ENCODE measurements at regions not wholly inside any gene's neighbourhood (a gene's known extent, or its start where the extent isn't known, plus 50 kb on each side); places are given as distances from the start of the nearest gene placed in this dataset.
"Not testable (repeated sequence)": the region's sequence is repeated elsewhere in the genome, so short reads cannot be mapped to it uniquely, and the experiment has no call there.

DNA sequence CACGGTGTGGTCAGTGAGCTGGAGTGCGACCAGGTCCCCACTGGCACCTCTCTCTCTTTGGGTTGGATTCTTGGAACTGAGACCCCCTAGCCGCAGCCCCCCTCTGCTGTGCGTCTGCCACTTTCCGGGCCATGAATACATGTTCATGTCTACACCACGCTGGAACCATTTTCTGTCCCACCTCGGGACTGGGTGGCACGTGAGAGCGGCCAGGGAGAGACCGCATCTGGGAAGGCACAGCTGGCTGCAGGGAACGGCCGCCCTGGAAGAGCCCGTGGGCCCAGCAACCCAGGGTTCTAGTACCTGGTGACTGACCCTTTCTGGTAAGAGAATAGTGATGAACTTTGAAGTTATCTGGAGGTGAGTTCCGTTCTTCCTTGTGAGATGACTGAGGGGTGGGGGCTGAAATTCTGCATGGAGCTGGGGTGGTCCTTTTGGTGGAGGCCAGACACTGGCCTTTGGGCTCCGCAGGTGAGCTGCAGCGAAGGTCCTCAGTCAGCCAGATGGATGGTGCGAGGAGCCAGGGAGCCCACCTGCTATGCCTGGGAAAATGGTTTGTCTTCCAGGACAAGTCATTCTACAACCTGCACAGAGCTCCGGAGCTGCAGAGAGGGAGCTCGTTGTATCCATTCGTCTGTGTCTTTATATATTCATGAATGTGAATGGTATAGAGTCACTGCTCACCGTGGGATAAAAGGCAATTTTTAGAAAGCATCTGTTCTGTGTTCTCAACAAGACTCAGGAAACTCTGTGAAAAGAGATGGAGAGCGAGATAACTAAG is 223.5 kb downstream of the NDUFA10 start:
- no peak for DNase-seq

DNA sequence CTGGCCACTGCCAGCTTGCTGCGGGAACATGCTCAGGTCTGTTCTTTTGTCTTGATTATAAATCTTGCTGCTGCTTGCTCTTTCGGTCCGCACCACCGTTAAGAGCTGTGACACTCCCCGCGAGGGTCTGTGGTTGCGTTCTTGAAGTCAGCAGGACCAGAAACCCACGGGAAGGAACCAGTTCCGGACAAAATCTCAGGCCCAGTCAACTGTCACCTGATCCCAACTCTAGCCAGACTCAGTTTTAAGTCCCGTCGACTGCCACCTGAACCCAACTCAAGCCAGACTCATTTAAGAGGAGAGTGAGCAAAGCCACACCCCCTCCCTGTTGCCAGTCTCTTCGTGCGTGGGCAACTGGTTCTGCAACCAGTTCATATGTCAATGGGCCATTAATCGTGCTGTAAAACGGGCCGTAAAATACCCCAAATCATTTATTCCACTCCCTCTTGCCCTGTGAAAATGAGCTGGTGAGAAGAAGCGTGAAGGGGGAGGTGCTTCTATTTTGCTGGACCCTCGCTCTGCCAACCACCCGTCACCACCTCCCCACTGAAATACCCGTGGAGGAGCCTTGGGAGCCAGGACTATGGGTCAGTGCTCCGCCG is 224.3 kb downstream of the NDUFA10 start:
- no peak for DNase-seq

DNA sequence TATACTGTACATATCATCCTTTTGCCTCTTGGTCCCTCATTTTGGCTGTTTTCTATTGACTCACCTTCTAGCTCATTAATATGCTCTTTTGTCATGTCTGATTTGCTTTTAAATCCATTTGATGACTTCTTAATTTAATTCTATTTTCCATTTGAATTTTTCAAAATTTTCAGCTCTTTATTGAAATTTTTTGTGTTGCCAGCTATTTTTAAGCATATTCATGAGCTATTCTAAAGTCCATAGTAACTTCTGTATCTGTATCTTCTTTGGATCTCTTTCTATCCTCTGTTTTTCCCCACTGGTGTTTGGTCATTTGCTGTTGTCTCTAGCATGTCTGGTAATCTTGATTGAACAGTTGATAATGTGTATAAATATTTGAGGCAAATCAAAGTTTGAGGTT is 227.8 kb downstream of the NDUFA10 start:
- no peak for DNase-seq

DNA sequence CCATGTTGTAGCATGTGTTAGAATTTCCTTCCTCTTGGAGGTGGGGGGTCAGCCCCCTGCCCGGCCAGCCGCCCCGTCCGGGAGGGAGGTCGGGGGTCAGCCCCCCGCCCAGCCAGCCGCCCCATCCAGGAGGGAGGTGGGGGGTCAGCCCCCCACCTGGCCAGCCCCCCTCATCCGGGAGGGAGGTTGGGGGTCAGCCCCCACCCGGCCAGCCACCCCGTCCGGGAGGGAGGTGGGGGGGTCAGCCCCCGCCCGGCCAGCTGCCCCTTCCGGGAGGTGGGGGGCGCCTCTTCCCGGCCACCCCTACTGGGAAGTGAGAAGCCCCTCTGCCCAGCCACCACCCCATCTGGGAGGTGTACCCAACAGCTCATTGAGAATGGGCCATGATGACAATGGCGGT is 229.4 kb downstream of the NDUFA10 start:
- DNase-seq, result not testable (repeated sequence)

DNA sequence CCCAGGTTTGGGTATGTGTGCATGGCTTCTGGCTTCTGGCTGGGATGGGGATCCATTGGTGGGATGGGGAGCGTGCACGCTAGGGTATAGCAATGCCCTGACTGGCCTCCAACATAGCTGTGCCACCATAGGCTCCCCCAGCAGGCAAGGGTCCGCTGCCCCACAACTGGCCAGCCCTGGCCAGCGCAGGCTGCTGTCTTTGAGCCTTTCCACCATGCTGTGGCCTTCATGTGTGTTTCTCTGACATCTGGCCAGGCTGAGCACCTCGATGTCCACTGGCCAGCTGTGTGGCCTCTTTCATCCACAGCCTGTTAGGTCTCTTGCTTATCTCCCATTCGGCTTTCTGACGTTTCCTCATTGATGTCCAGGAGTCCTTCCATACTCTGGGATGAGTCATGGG is 231.3 kb downstream of the NDUFA10 start:
- no peak for DNase-seq

DNA sequence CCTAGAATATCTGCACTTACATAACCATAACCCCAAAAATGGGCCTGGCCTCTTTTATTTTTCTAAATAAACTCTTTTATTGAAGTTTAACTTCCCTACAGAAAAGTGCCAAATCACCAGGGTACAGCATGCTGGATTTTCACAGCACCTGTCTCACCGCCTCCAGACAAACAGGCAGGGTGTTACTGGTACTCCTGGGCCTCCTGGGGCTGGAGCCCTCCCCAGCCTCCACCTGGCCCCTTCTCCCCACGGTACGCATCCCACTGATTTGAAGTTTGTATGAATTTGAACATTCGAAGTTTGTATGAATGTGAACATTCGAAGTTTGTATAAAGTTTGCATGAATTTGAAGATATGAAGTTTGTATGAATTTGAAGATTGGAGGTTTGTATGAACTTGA is 232.1 kb downstream of the NDUFA10 start:
- DNase-seq, result no peak

DNA sequence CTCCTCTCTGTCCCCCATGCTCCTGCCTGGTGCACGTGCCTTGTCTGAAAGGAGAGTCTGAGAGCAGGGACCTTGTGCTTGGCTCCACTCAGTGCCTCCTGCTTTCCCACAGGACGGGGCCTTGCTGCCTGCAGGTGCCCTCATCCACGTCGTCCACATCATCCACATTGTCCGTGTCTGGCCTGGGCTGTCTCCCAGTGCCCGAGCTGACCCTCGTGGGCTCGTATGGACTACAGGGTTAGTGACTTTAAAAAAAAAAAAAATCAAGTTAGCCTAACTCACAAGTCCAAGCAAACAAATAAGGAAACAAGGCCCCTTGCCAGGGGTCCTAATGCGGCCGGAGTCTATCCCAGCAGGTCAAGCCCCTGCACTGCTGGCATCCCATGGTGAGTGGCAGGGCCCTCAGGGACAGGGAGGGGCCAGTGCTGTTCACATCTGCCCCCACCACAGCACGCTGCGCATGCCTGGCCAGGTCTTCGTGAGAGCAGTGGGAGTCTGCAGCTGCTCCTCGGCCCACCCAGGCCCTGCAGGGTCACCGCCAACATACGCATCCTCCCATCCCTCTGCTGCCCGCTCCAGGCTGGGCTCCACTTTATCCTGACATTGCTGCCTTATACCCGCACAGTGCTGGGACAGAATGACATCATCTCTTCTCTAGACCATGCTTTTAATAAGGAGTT is 232.6 kb downstream of the NDUFA10 start:
- DNase-seq, result no peak

DNA sequence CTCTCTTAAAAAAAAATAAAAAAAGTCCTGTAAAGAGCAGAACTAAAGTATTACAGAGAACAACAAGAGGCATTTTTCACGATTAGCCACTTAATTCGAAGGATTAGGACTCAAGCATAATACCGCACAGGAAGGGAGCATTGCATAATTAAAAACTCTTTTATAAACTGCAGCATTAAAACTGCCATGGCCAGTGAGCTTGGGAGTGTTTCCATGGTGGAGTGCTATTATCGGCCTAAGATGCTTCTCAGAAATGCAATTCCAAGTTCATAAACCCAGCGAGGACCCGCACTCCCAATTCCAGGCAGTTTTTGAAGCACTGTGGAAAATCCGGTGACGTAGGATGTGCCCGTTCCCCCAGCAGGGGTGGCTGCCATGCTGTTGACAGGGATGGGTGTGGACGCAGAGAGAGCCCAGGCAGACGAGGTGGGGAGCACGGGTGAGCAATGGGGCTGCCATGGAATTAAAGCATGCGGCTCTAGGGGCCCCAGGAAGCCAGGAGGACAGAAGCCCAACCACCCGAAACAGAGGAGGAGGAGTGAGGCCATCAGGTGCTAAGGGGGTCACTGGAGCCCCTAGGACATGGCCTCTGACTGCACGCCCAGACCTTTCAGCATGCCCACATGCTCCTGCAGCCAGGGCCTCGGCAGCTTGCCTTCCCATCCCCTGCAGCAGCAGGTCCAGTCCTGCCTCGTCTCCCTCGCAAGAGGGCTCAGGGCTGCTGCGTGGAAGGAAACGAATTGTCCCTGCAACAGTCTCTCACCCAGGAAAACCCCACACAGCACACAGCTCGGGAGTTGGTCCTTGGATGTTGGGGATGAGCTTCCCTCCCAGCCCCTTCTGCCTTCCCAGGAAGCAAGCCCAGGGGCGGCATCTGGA is 233.4 kb downstream of the NDUFA10 start:
- no peak for DNase-seq

DNA sequence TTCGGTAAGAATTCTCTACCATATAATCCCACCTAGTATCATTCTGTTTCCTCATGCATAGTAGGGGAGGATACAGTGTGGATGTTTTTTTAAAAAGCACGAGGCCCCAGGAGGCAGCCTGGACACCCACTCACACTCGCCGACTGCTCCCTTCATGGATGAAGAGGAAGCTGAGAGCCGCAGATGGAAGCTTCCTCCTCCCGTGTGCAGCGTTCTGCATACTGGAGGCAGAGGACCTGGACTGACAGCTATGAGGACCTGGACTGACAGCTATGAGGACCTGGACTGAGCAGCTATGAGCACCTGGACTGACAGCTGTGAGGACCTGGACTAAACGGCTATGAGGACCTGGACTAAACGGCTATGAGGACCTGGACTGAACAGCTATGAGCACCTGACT is 234.4 kb downstream of the NDUFA10 start:
- DNase-seq, result no peak

DNA sequence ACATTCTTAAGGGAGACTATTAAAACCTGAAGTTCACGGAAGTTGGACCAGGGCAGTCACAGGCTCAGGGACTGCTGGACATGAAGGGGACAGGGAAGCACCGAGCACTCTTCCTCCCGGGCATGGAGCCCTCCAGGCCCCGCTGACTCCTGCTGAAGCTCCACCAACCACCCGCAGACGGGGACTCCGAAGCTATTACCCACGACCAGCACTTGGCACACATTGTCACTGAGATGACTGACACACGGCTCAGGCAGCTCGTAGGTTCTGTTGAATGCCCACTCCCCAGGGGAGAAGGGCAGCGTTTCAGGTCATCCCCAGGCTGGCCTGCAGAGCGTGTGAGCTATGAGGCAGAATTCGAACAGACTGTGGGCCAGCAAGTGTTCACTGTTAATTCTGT is 234.8 kb downstream of the NDUFA10 start:
- DNase-seq, result no peak

DNA sequence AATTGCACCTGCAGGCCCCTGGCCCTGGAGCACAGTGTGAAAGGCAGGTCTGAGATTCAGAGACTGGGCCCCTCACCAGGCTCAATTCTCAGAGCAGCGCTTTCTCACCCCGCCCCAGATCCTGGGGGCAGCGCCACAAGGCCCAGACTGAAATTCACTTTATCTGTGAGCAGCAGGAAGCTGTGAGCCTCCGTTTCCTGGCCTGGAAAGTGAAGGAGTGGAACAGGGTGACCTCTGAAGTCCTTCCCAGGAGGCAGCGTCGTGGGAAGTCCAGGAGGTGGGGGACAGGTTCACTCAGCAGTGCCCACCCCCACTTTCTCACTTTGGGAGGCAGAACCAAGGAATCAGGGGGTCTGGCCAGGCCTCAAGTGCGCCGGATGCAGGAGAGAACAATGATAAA is 235.4 kb downstream of the NDUFA10 start:
- no peak for DNase-seq

DNA sequence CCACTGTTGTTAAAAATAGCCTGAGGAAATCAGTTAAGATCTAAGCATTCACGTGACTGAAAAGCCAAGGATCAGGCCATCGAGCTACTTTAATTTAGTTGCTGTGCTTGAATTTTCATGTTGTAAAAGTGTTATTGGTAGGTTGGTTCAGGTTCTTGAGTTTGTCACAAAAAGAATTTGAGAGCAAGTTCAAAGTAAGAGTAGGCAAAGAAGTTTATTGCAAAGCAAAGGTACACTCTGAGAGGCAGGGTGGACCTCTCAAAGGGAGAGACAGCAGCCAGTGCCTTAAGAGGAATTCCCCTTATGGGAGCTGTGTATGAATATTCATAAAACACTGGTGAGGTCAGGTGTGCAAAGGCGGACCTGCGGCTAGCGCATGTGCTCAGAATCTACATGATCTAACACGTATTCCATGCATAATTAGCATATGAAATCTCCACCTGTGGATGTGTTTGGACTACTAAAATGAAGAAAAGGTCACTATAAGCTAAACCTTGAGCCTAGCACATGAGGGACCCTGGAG is 236.5 kb downstream of the NDUFA10 start:
- no peak for DNase-seq

DNA sequence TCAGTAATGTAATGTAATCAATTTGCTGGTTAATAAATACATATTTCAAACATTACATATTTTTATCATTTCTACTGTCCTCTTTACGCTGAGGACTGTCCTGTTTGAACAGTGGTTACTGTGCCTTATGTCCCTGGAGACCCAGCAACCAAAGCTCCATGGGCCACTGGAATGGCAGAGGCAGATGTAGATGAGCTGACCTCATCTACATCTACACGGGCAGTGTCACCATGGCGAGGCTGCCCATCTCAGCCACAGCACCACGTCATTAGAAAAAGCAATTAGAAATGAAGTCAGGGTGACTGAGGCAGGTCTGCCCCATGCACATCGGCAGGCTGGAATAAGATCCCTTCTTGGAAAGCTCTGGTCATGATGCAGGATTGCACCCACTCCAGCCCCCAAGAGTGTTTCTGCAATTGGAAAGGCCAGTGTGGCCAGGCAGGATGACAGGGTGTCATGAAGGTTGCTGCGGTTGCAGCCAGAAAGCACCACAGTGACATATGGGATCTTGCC is 237.5 kb downstream of the NDUFA10 start:
- DNase-seq, result no peak

DNA sequence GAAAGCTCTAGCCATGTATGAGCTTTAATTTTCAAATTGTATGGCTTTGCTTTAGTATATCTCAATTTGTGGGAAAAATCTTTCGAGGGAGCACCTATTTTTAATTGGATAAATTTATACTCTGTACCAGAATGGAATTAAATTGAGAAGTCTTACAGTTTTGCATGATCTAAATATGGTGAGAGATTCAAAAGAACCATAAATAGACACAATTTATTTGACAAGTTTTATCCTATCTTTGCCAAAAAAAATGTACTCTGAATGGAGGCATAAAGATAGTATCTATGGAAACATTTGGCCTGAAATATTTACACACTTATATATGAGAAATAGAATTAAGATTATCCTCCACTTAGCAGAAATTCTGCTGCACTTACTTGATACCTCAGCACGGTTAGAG is 238.4 kb downstream of the NDUFA10 start:
- DNase-seq, result no peak

DNA sequence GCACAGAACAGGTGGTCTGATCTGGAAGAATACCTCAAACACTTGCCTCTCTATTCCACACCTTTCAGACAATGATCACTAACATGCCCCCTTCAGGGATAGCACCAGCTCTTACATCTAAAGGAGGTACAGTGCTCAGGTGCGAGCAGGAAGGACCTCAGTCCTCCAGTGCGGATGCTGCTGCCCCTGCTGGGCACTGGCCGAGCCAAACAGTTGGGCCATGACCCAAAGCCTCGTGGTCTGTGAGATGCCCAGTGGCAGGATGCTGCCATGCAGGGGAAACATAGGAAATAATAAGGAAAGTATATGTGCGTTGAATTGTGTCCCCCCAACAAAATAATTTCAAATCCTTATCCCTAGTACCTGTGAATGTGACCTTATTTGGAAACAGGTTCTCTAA is 243.7 kb downstream of the NDUFA10 start:
- no peak for DNase-seq

DNA sequence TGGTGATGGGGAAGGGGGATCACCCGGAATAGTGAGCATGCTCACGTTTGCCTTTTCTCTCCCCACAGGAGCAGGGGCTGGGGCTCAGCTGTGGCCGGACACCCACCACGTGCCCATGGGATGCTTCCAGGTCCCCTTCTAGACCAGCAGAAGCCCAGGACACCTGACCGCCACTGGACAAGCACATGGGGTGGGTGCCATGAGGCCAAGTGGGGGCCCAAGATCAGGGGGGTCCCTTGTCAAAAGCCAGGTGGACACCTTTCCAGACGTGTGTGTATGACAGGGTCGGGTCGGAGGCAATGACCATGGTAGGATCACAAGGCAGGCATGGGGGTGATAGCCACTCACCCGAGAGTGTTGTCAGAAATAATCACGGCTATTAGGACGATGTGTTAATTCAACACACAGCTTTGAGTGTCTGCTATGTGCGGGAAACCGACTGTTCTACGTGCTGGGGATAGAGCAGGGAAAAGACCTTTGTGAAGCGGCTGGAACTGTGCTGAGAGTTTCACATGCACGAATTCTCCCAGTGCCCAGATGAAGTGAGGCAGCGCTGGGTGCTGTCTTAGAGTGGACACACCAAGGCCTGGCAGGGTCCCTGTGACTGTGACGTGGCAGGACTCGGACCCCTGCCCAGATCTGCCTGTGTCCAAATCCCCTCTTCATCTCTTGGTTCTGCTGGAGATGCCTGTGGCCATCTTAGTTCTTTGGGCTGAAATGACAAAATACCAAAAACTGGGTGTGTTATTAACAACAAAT is 244.7 kb downstream of the NDUFA10 start:
- DNase-seq, result no peak

DNA sequence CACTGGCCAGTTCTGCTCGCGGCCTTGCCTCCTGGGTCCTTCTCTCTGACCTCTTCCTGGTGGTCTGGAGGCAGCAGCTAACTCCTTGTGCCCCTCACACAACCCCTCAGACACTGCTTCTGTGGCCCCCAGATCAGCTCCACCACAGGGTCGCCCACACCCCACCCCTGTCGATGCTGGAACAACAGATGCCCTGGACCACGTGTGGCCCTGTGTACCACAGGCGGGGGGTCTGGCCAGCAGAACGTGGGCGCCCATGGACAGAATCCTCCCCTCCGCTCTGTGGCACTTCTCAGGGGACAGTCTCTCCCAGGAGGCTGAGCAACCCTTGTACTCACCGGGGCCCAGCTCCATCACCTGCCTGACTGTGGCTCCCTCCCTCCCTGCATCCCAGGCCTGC is 245.6 kb downstream of the NDUFA10 start:
- no peak for DNase-seq

DNA sequence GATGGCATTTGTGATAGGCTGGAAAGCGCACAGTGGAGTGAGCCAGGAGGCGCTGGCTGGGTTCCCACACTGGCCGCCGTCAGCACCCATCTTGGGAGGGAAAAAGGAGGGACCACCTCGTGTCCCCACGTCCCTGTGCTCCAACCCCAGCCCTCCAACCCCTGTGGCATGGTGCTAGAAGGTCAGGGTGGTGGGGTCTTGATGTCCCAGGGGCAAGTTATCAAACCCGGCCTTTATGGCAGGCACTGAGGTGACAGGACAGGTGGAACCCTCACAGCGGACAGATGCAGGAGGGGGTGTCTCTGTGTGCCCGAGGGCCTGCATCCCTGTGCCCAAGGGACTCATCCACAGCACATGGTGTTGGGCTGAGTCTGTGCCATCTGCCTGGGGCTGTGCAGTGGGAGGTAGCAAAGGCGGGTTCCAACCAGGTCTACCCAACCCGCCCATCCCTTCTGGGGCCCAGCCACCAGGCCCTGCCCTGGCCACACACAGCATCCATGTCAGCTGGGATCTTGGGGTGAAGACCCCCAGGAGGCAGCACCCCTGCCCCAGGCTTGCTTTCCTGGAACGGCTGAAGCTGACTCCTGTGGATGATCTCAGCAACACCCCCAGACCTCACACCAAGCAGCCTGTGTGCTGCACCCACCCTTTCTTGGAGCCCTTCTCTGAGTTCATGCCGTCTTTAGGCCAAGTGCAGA is 246.1 kb downstream of the NDUFA10 start:
- no peak for DNase-seq

DNA sequence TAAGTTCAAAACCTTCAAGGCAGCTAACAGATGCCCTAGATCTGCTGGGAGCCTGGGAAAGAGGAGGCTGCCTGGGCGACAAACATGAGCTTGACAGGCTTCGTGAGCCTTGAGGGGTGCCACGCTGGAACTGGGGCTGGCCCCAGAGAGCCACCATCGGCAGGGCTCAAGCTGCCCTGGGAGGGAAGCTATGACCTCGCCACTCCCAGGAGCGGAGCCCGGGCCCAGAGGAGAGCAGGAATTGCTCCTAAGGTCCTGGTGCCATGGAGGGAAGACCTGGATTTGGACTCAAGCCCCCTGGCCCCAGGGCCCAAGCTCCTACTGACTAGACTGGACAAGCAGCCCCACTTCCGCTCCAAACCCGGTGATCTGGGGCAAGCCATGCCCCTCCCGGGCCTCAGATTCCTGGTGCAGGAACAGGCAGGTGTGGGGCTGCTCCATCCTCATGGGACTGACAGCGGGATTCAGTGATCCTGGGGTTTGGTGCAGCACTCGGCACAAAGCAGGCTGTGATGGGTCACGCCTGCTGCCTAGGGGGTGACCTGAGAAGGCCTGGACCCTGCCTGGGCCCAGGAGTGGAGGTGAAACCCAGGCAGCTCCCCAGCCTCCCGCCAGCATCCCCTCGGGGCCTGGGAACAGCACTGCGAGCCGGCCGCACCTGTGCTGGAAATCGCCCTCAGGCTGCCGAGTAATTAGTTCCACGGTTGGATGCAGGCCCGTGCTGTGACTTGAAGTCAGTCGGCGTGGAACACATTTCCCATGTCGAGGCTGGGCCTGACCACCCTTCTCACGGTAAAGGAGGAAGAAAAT is 246.9 kb downstream of the NDUFA10 start:
- no peak for DNase-seq

DNA sequence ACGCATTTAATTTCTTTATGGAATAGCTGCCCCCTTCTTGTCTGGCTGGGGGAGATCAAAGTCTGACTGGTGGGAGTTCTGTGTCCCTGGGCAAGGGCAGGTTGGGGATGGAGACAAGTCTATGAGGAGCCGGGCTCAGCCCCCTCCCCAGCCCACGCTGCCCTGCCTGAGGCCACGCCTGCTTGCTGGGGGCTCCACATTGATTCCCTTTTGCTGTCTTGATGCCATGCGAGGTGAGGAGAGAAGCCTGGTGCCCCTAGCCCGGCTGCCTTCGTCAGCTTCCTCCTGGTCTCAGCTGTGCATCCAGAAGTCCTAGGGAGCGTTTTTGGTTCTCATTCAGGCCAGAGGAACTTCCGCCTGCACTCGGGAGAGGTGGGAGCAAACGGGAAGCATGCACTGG is 247.9 kb downstream of the NDUFA10 start:
- DNase-seq, result no peak

All from activated CD8-positive, alpha-beta memory T cell treated with anti-CD3 and anti-CD28 coated beads, Interleukin-2, amount 50 U/mL, for 4 hours (primary cell).